Spleen (tissue), 11 donors: ENCODE measurements at regions not wholly inside any gene's neighbourhood (a gene's known extent, or its start where the extent isn't known, plus 50 kb on each side); places are given as distances from the start of the nearest gene placed in this dataset.
A peak's percentile ranks its signal among the peaks of the same experiment; 100 is the strongest.

ENCODE experiments used
- DNase-seq: peaks from one replicate; pipeline ENCODE4 v3.0.0-alpha.2; 2020
- H3K27ac ChIP-seq, 8 donors: fragments of 200-600 bp; sonication (generic) in 7 of 8; 1 replicate in 4 of 8; 2 replicates in 4 of 8; pipeline versions ENCODE4 v1.5.0 to v1.8.0; 2016 to 2021; ENCODE audit warnings: inconsistent platforms in 4 of 8, mild to moderate bottlenecking in 4 of 8, moderate library complexity in 1 of 8
- H3K27me3 ChIP-seq, 7 donors: fragments of 200-600 bp; sonication (generic) in 6 of 7; replicated peaks in 1 of 7; 1 replicate in 4 of 7; 2 replicates in 3 of 7; pipeline versions ENCODE4 v1.5.0 to v1.8.0; 2016 to 2021; ENCODE audit warnings: inconsistent platforms in 3 of 7, mild to moderate bottlenecking in 1 of 7
- H3K36me3 ChIP-seq, 6 donors: fragments of 200-600 bp; sonication (generic) in 5 of 6; 1 replicate in 4 of 6; 2 replicates in 2 of 6; pipeline versions ENCODE4 v1.5.0 to v1.8.0; 2016 to 2021; ENCODE audit warnings: inconsistent platforms in 2 of 6
- H3K4me1 ChIP-seq, 6 donors: fragments of 200-600 bp; sonication (generic) in 5 of 6; 1 replicate in 3 of 6; 2 replicates in 3 of 6; pipeline versions ENCODE4 v1.5.0 to v1.8.0; 2016 to 2021; ENCODE audit warnings: inconsistent platforms in 3 of 6
- H3K4me3 ChIP-seq, 8 donors: fragments of 200-600 bp; sonication (generic) in 7 of 8; 1 replicate in 4 of 8; 2 replicates in 4 of 8; pipeline versions ENCODE4 v1.5.0 to v1.8.0; 2016 to 2021; ENCODE audit warnings: inconsistent platforms in 4 of 8, mild to moderate bottlenecking in 4 of 8, moderate library complexity in 2 of 8
- H3K9me3 ChIP-seq, 8 donors: fragments of 200-600 bp; sonication (generic) in 7 of 8; 1 replicate in 4 of 8; 2 replicates in 4 of 8; pipeline versions ENCODE4 v1.5.0 to v1.8.0; 2016 to 2021; ENCODE audit warnings: inconsistent platforms in 4 of 8
- CTCF ChIP-seq, 11 experiments: fragments of 200-600 bp in 7 of 11; fragments of 450-650 bp in 4 of 11; sonication (generic) in 4 of 11; IDR thresholded peaks in 8 of 11; conservative IDR thresholded peaks in 3 of 11; 1 replicate in 7 of 11; 2 replicates in 4 of 11; pipeline versions ENCODE4 v1.4.0 to v1.8.0; 2016 to 2021; ENCODE audit warnings: antibody characterized with exemption in 11 of 11, inconsistent platforms in 4 of 11, mild to moderate bottlenecking in 1 of 11
- POLR2A ChIP-seq, 3 donors: fragments of 450-650 bp; IDR thresholded peaks; one replicate each; pipeline ENCODE4 v1.5.1; 2017; ENCODE audit warnings: antibody characterized with exemption in 3 of 3, mild to moderate bottlenecking in 1 of 3
- POLR2AphosphoS5 ChIP-seq, 3 donors: sonication (generic); formaldehyde crosslinking; IDR thresholded peaks; one replicate each; pipeline ENCODE4 v1.5.1; 2017; ENCODE audit warnings: antibody characterized with exemption in 3 of 3
- WGBS, 5 donors: extraction: QIAGEN DNeasy Blood & Tissue Kit in 3 of 5; methylation state at CpG; one replicate each; pipeline versions ENCODE4 v1.1.5 to v1.1.7; 2013 to 2018; 5-methylcytosine and 5-hydroxymethylcytosine counted together
- intact Hi-C: fragments of 100-400 bp; cut with DNase I; formaldehyde crosslinking; loops from one replicate; pipeline ENCODE4 v1.15.0; 2023; ENCODE audit warnings: low total_unique reads
- donor health status: healthy with polysubstance abuse.
- donor health status: DM: no; HTN: no; CAD: no; lungs with moderate emphysema.
- donor health status: DM: no; HTN: no; CAD: no.
- donor health status: Bipolar disorder and iron deficiency.
- donor health status: healthy.
- donor health status: DM: no; HTN: no; CAD: no.
- donor health status: DM: yes; HTN: yes; CAD: no.

- intact Hi-C loops, result no loop called here
- no peak for DNase-seq
- TF ChIP-seq POLR2A (IDR thresholded peaks at IDR 0.05) (no peak), POLR2AphosphoS5 (IDR thresholded peaks at IDR 0.05) (no peak), CTCF (IDR thresholded peaks at IDR 0.05 in 8 of 11, conservative IDR thresholded peaks at IDR 0.05 in 3 of 11) (no peak)
These were observed 197.2 kb downstream of the RNF144B start for GRCh38 chr6:18584372-18584771.

GRCh38 chr6:18585032-18585573 is 198.0 kb downstream of the RNF144B start:
- intact Hi-C loops, result no loop called here
- Histone ChIP-seq H3K36me3 (no peaks in the 10 kb centered on the region), H3K4me3 (no peak overlapping the region), H3K27me3 (peaks cover 0 to 8% (median 0%) of the 10 kb centered on the region in 7 donors), H3K4me1 (no peaks in the 10 kb centered on the region), H3K9me3 (no peaks in the 10 kb centered on the region), H3K27ac (no peak overlapping the region)
- no peak for TF ChIP-seq CTCF (IDR thresholded peaks at IDR 0.05 in 8 of 11, conservative IDR thresholded peaks at IDR 0.05 in 3 of 11)
- WGBS, 5 donors, result 42 to 74% (median 59%) methylated on average over 4 of the region's 4 CpGs
- no peak for DNase-seq

More at GRCh38 chr6:18584372-18584771, 197.2 kb downstream of the RNF144B start:
- H3K36me3 ChIP-seq, result no peaks in the 10 kb centered on the region
- H3K9me3 ChIP-seq, result no peaks in the 10 kb centered on the region
- H3K4me3 ChIP-seq, result no peak overlapping the region
- H3K4me1 ChIP-seq, result no peaks in the 10 kb centered on the region
- 76 to 93% (median 81%) methylated on average over 4 of the region's 4 CpGs for WGBS, 5 donors
- H3K27me3 ChIP-seq, result peaks cover 0 to 8% (median 0%) of the 10 kb centered on the region in 7 donors
- no peak overlapping the region for H3K27ac ChIP-seq

GRCh38 chr6:18586133-18586532 is 199.0 kb downstream of the RNF144B start:
- WGBS, 5 donors, result 87 to 99% (median 92%) methylated on average over 6 to 8 of the region's 8 CpGs
- no peaks in the 10 kb centered on the region for H3K36me3 ChIP-seq
- intact Hi-C loops, result no loop called here
- no peak overlapping the region for H3K27ac ChIP-seq
- H3K4me3 ChIP-seq, result no peak overlapping the region
- H3K4me1 ChIP-seq, result no peaks in the 10 kb centered on the region
- H3K9me3 ChIP-seq, result no peaks in the 10 kb centered on the region
- H3K27me3 ChIP-seq, result peaks cover 0 to 8% (median 0%) of the 10 kb centered on the region in 7 donors
- no peak for TF ChIP-seq POLR2AphosphoS5 (IDR thresholded peaks at IDR 0.05)
- no peak for DNase-seq

- peak; percentile 44 to 88 (median 75) for TF ChIP-seq CTCF (IDR thresholded peaks at IDR 0.05 in 8 of 11, conservative IDR thresholded peaks at IDR 0.05 in 3 of 11)
- TF ChIP-seq POLR2AphosphoS5 (IDR thresholded peaks at IDR 0.05), result no peak
- TF ChIP-seq POLR2A (IDR thresholded peaks at IDR 0.05), result no peak
- intact Hi-C loops, result no loop called here
- Histone ChIP-seq H3K27ac (no peak overlapping the region), H3K36me3 (no peaks in the 10 kb centered on the region), H3K4me1 (peaks cover 0 to 6% (median 2%) of the 10 kb centered on the region in 6 donors), H3K9me3 (no peaks in the 10 kb centered on the region), H3K27me3 (peaks cover 0 to 12% (median 0%) of the 10 kb centered on the region in 7 donors), H3K4me3 (no peak overlapping the region)
- DNase-seq, result no peak
- 25 to 34% (median 30%) methylated on average over 11 of the region's 11 CpGs for WGBS, 5 donors
These were observed 208.8 kb downstream of the RNF144B start for GRCh38 chr6:18595774-18596530.
